HepG2 (cell line): ENCODE measurements at regions not wholly inside any gene's neighbourhood (a gene's known extent, or its start where the extent isn't known, plus 50 kb on each side); places are given as distances from the start of the nearest gene placed in this dataset.
A peak's percentile ranks its signal among the peaks of the same experiment; 100 is the strongest.

Source experiments
- ATAC-seq: fragments of 200-7000 bp; cut with Tn5 transposase; 3 replicates; pipeline ENCODE4 v1.9.1; 2020; ENCODE audit warnings: mild to moderate bottlenecking, moderate library complexity
- BruUV-seq: library from RNA; stranded (reverse); fragments of 400-500 nt; replicated peaks from 2 replicates; lab custom pipeline; 2021; lab: Mats Ljungman, UMichigan
- CTCF ChIA-PET: fragments of 300-600 bp; formaldehyde crosslinking; extraction: SDS; loops from one replicate; lab custom pipeline; 2021; ENCODE audit warnings: low total read pairs, inconsistent platforms, low intra/inter-chr PET ratio; lab: Yijun Ruan, JAX
- POLR2A ChIA-PET: fragments of 350-600 bp; sonication (Branson Sonifier 250); formaldehyde crosslinking; loops from one replicate; lab custom pipeline; 2020; ENCODE audit warnings: antibody characterized with exemption, inconsistent platforms; lab: Yijun Ruan, JAX
- DNase-seq: peaks from one replicate; pipeline ENCODE4 v3.0.0-alpha.2; 2015; ENCODE audit warnings: low spot score
- FAIRE-seq: peaks from 3 replicates; lab custom pipeline; 2011; peaks lifted over from hg19 to GRCh38; lab: Jason Lieb, UNC
- H2AFZ ChIP-seq: one replicate; pipeline ENCODE4 v1.6.1; 2011; ENCODE audit warnings: low read length, inconsistent platforms
- H3K27ac ChIP-seq: fragments of 300-600 bp; 3 replicates; pipeline ENCODE4 v1.8.0; 2011; ENCODE audit warnings: mixed run types, mild to moderate bottlenecking, mixed read lengths, low read length, inconsistent platforms; ENCODE audit not compliant: insufficient read depth; ENCODE audit errors: extremely low read length
- H3K27me3 ChIP-seq, 2 experiments: fragments of 200-600 bp in 1 of 2; 2 replicates in 1 of 2; 3 replicates in 1 of 2; pipeline versions ENCODE4 v1.6.0 to v1.8.0; 2011; ENCODE audit warnings: low read length in 2 of 2, mild to moderate bottlenecking in 2 of 2, moderate library complexity in 2 of 2, inconsistent platforms in 1 of 2; ENCODE audit not compliant: insufficient read depth in 2 of 2, control insufficient read depth in 1 of 2
- H3K36me3 ChIP-seq, 2 experiments: fragments of 200-600 bp in 1 of 2; replicated peaks in 1 of 2; 2 replicates in 1 of 2; 3 replicates in 1 of 2; pipeline versions ENCODE4 v1.5.1 to v1.8.0; 2011; ENCODE audit warnings: low read length in 2 of 2, inconsistent platforms in 1 of 2; ENCODE audit not compliant: insufficient read depth in 2 of 2, control insufficient read depth in 1 of 2
- H3K4me1 ChIP-seq: 2 replicates; pipeline ENCODE4 v1.5.1; 2012; ENCODE audit warnings: low read length, inconsistent platforms; ENCODE audit not compliant: insufficient read depth
- H3K4me2 ChIP-seq: 2 replicates; pipeline ENCODE4 v1.6.0; 2011; ENCODE audit warnings: low read depth, low read length, inconsistent platforms
- H3K4me3 ChIP-seq, 3 experiments: fragments of 200-600 bp in 1 of 3; sonication (generic), shearing (Covaris generic) in 1 of 3; replicated peaks in 1 of 3; 2 replicates each; pipeline ENCODE4 v1.5.1; 2011 to 2016; ENCODE audit warnings: low read length in 3 of 3, inconsistent platforms in 2 of 3, low read depth in 2 of 3, mild to moderate bottlenecking in 2 of 3, control low read depth in 1 of 3, mixed read lengths in 1 of 3; ENCODE audit not compliant: insufficient read depth in 1 of 3
- H3K79me2 ChIP-seq: one replicate; pipeline ENCODE4 v1.6.1; 2011; ENCODE audit warnings: low read length, inconsistent platforms; ENCODE audit not compliant: insufficient read depth
- H3K9ac ChIP-seq: 2 replicates; pipeline ENCODE4 v1.6.0; 2011; ENCODE audit warnings: mild to moderate bottlenecking, low read depth, low read length, inconsistent platforms; ENCODE audit not compliant: insufficient read depth
- H3K9me3 ChIP-seq: 2 replicates; pipeline ENCODE4 v1.5.1; 2012; ENCODE audit warnings: mild to moderate bottlenecking, low read length
- H4K20me1 ChIP-seq: 2 replicates; pipeline ENCODE4 v1.6.0; 2011; ENCODE audit warnings: inconsistent platforms, mild to moderate bottlenecking, low read length, moderate library complexity; ENCODE audit not compliant: insufficient read depth
- BHLHE40 ChIP-seq: IDR thresholded peaks from 2 replicates; pipeline ENCODE4 v1.6.1; 2011; ENCODE audit warnings: low read length, improper control_type of control experiment
- TEAD2 ChIP-seq: sonication (generic); formaldehyde crosslinking; IDR thresholded peaks from 2 replicates; pipeline ENCODE4 v1.9.0; 2021; ENCODE audit warnings: missing genetic modification reagents
- ZNF235 ChIP-seq: sonication (generic); formaldehyde crosslinking; IDR thresholded peaks from 2 replicates; pipeline ENCODE4 v1.8.1; 2023; ENCODE audit warnings: mild to moderate bottlenecking, missing genetic modification reagents, borderline replicate concordance
- ZNF318 ChIP-seq: sonication (generic); formaldehyde crosslinking; IDR thresholded peaks from 2 replicates; pipeline ENCODE4 v1.4.0; 2020; ENCODE audit warnings: mild to moderate bottlenecking, missing genetic modification reagents
- ZSCAN9 ChIP-seq: IDR thresholded peaks from 2 replicates; pipeline ENCODE4 v1.6.1; 2016; ENCODE audit warnings: borderline replicate concordance
- WGBS: methylation state at CpG from one replicate; pipeline ENCODE4 v1.1.6; 2017; ENCODE audit warnings: low lambda C conversion rate; 5-methylcytosine and 5-hydroxymethylcytosine counted together
- in situ Hi-C: cut with HindIII; loops from 2 replicates; pipeline ENCODE4 v1.10.0; 2017; ENCODE audit warnings: low pct_unique_long_range_greater_than_20kb; ENCODE audit not compliant: extremely low pct_ligation_motif_present
- intact Hi-C: fragments of 100-400 bp; cut with micrococcal nuclease; formaldehyde crosslinking; loops from one replicate; pipeline ENCODE4 v1.10.0; 2022; ENCODE audit not compliant: unreplicated experiment

- intact Hi-C loops = no loop called here
- FAIRE-seq = no peak
- TF ChIP-seq BHLHE40 (no peak), ZSCAN9 (no peak), ZNF235 (CRISPR knock-in tag) (no peak), ZNF318 (no peak), TEAD2 (CRISPR knock-in tag) (no peak)
These were observed 392.0 kb downstream of the RPL10L start for GRCh38 chr14:46259536-46259935.

More at GRCh38 chr14:46259536-46259935, 392.0 kb downstream of the RPL10L start:
- H4K20me1 ChIP-seq = no peaks in the 10 kb centered on the region
- H3K4me3 ChIP-seq = no peak overlapping the region
- no peak overlapping the region for H2AFZ ChIP-seq
- ATAC-seq (0 out of 3 replicates have a peak, but pooled peaks have one; percentile 33), DNase-seq (no peak)
- no peaks in the 10 kb centered on the region for H3K36me3 ChIP-seq
- BruUV-seq = no TSS peak
- H3K79me2 ChIP-seq = no peaks in the 10 kb centered on the region
- H3K9me3 ChIP-seq = no peaks in the 10 kb centered on the region
- no peak overlapping the region for H3K9ac ChIP-seq
- H3K4me2 ChIP-seq = no peak overlapping the region
- ChIA-PET CTCF (no interaction called here), POLR2A (no interaction called here)
- H3K4me1 ChIP-seq = no peaks in the 10 kb centered on the region
- WGBS = 14% methylated on average over 2 of the region's 4 CpGs
- H3K27ac ChIP-seq = no peak overlapping the region
- H3K27me3 ChIP-seq = no peaks in the 10 kb centered on the region
- in situ Hi-C loops = no loop called here
